ENCODE measurements at regions not wholly inside any gene's neighbourhood (a gene's known extent, or its start where the extent isn't known, plus 50 kb on each side); places are given as distances from the start of the nearest gene placed in this dataset.

- TF ChIP-seq CTCF (optimal IDR thresholded peaks at IDR 0.05 in 1 of 3, IDR thresholded peaks at IDR 0.05 in 1 of 3, conservative IDR thresholded peaks at IDR 0.05 in 1 of 3; ENCODE audit: extremely low read depth in 1 of 3, insufficient read depth in 2 of 3, low read length in 3 of 3): no peak
- no peak for TF ChIP-seq EZH2 (IDR thresholded peaks at IDR 0.05; ENCODE audit: low read length)
Observed at GRCh38 chr5:102583276-102584124, 84.7 kb upstream of the SLCO6A1 start.
